Neural progenitor cell (in vitro differentiated cells): ENCODE measurements at regions not wholly inside any gene's neighbourhood (a gene's known extent, or its start where the extent isn't known, plus 50 kb on each side); places are given as distances from the start of the nearest gene placed in this dataset.

Source experiments
- CTCF ChIP-seq: fragments of 200-600 bp; sonication (generic); IDR thresholded peaks from 2 replicates; pipeline ENCODE4 v1.5.1; 2017; ENCODE audit warnings: antibody characterized with exemption, mild to moderate bottlenecking
- EZH2 ChIP-seq: fragments of 200-600 bp; sonication (generic); IDR thresholded peaks from 2 replicates; pipeline ENCODE4 v1.6.1; 2017; ENCODE audit warnings: antibody characterized with exemption, mild to moderate bottlenecking, moderate library complexity

- TF ChIP-seq CTCF (no peak), EZH2 (no peak)
Measured at GRCh38 chr14:89598548-89599186, 181.6 kb upstream of the FOXN3 start.
